Neural progenitor cell (in vitro differentiated cells): ENCODE measurements at regions not wholly inside any gene's neighbourhood (a gene's known extent, or its start where the extent isn't known, plus 50 kb on each side); places are given as distances from the start of the nearest gene placed in this dataset.

ENCODE experiments used
- DNase-seq: peaks from one replicate; pipeline ENCODE4 v3.0.0-alpha.2; 2016; ENCODE audit warnings: low spot score
- H2AFZ ChIP-seq: fragments of 200-600 bp; sonication (generic); replicated peaks from 2 replicates; pipeline ENCODE4 v1.6.1; 2016; ENCODE audit warnings: antibody characterized with exemption
- H3F3A ChIP-seq: fragments of 200-600 bp; sonication (generic); 2 replicates; pipeline ENCODE4 v1.6.1; 2016; ENCODE audit warnings: antibody characterized with exemption, low read depth
- H3K27ac ChIP-seq: fragments of 200-600 bp; sonication (generic); 2 replicates; pipeline ENCODE4 v1.5.1; 2016; ENCODE audit warnings: mild to moderate bottlenecking
- H3K27me3 ChIP-seq: fragments of 200-600 bp; sonication (generic); 2 replicates; pipeline ENCODE4 v1.6.1; 2016; ENCODE audit warnings: mild to moderate bottlenecking, moderate library complexity
- H3K36me3 ChIP-seq: fragments of 200-600 bp; sonication (generic); 2 replicates; pipeline ENCODE4 v1.5.1; 2016
- H3K4me1 ChIP-seq: fragments of 200-600 bp; sonication (generic); 2 replicates; pipeline ENCODE4 v1.6.1; 2016; ENCODE audit warnings: mixed run types
- H3K4me2 ChIP-seq: fragments of 200-600 bp; sonication (generic); 2 replicates; pipeline ENCODE4 v1.6.1; 2016
- H3K4me3 ChIP-seq: fragments of 200-600 bp; sonication (generic); 2 replicates; pipeline ENCODE4 v1.5.1; 2016
- H3K79me2 ChIP-seq: fragments of 200-600 bp; sonication (generic); 2 replicates; pipeline ENCODE4 v1.6.1; 2016; ENCODE audit warnings: low read depth
- H3K9ac ChIP-seq: fragments of 200-600 bp; sonication (generic); 2 replicates; pipeline ENCODE4 v1.6.1; 2016
- H3K9me3 ChIP-seq: fragments of 200-600 bp; sonication (generic); 2 replicates; pipeline ENCODE4 v1.5.1; 2016; ENCODE audit warnings: low read depth
- H4K20me1 ChIP-seq: fragments of 200-600 bp; sonication (generic); 2 replicates; pipeline ENCODE4 v1.6.1; 2016; ENCODE audit warnings: low read depth
- H3K27ac Mint-ChIP-seq: 3 replicates; pipeline ENCODE4 v1.8.0; 2021; ENCODE audit warnings: mixed read lengths
- H3K27me3 Mint-ChIP-seq: 2 replicates; pipeline ENCODE4 v1.8.0; 2022; ENCODE audit warnings: low read depth, mild to moderate bottlenecking, inconsistent platforms, moderate library complexity, mixed read lengths; ENCODE audit not compliant: insufficient read depth
- H3K36me3 Mint-ChIP-seq: 3 replicates; pipeline ENCODE4 v1.8.0; 2021; ENCODE audit warnings: mixed read lengths
- H3K4me1 Mint-ChIP-seq: 3 replicates; pipeline ENCODE4 v1.8.0; 2021; ENCODE audit warnings: mixed read lengths
- H3K4me3 Mint-ChIP-seq: 3 replicates; pipeline ENCODE4 v1.8.0; 2021; ENCODE audit warnings: mild to moderate bottlenecking, moderate library complexity, mixed read lengths
- H3K9me3 Mint-ChIP-seq: 3 replicates; pipeline ENCODE4 v1.8.0; 2020; ENCODE audit warnings: mixed read lengths
- CTCF ChIP-seq: fragments of 200-600 bp; sonication (generic); IDR thresholded peaks from 2 replicates; pipeline ENCODE4 v1.5.1; 2017; ENCODE audit warnings: antibody characterized with exemption, mild to moderate bottlenecking
- EZH2 ChIP-seq: fragments of 200-600 bp; sonication (generic); IDR thresholded peaks from 2 replicates; pipeline ENCODE4 v1.6.1; 2017; ENCODE audit warnings: antibody characterized with exemption, mild to moderate bottlenecking, moderate library complexity
- EZH2phosphoT487 ChIP-seq: fragments of 200-600 bp; sonication (generic); IDR thresholded peaks from 2 replicates; pipeline ENCODE4 v1.6.1; 2017; ENCODE audit warnings: antibody characterized with exemption

GRCh38 chr5:6832994-6833393 lies 119.8 kb downstream of the TENT4A start:
- H3K9me3 ChIP-seq = no peaks in the 10 kb centered on the region
- no peak overlapping the region for H3K27ac Mint-ChIP-seq
- TF ChIP-seq EZH2phosphoT487 = no peak
- no peak for TF ChIP-seq EZH2
- no peak for TF ChIP-seq CTCF
- H3K36me3 ChIP-seq = no peaks in the 10 kb centered on the region
- H3K27me3 ChIP-seq = no peaks in the 10 kb centered on the region
- no peak overlapping the region for H3K4me3 ChIP-seq
- no peak overlapping the region for H3K4me2 ChIP-seq
- H3K4me1 ChIP-seq = no peaks in the 10 kb centered on the region
- no peak for DNase-seq
- H3K36me3 Mint-ChIP-seq = no peaks in the 10 kb centered on the region
- no peak overlapping the region for H3K27ac ChIP-seq
- no peak overlapping the region for H3K9ac ChIP-seq
- H3K4me3 Mint-ChIP-seq = no peak overlapping the region
- no peaks in the 10 kb centered on the region for H3F3A ChIP-seq
- H4K20me1 ChIP-seq = no peaks in the 10 kb centered on the region
- H3K9me3 Mint-ChIP-seq = peaks cover 12% of the 10 kb centered on the region
- H3K79me2 ChIP-seq = no peaks in the 10 kb centered on the region
- peaks cover 4% of the 10 kb centered on the region for H3K4me1 Mint-ChIP-seq
- H3K27me3 Mint-ChIP-seq = peaks cover 15% of the 10 kb centered on the region
- no peak overlapping the region for H2AFZ ChIP-seq

- no peaks in the 10 kb centered on the region for H3K4me1 ChIP-seq
- Mint-ChIP-seq H3K9me3 (peaks cover 14% of the 10 kb centered on the region), H3K4me3 (no peak overlapping the region), H3K27ac (no peak overlapping the region), H3K27me3 (peaks cover 17% of the 10 kb centered on the region), H3K36me3 (no peaks in the 10 kb centered on the region), H3K4me1 (peaks cover 4% of the 10 kb centered on the region)
- H3K9ac ChIP-seq = no peak overlapping the region
- H4K20me1 ChIP-seq = no peaks in the 10 kb centered on the region
- H3K27me3 ChIP-seq = no peaks in the 10 kb centered on the region
- H3F3A ChIP-seq = no peaks in the 10 kb centered on the region
- H3K4me2 ChIP-seq = no peak overlapping the region
- no peak overlapping the region for H2AFZ ChIP-seq
- no peak overlapping the region for H3K27ac ChIP-seq
- DNase-seq = no peak
- H3K79me2 ChIP-seq = no peaks in the 10 kb centered on the region
- no peak for TF ChIP-seq EZH2phosphoT487
- TF ChIP-seq CTCF = no peak
- no peak for TF ChIP-seq EZH2
- H3K36me3 ChIP-seq = no peaks in the 10 kb centered on the region
- H3K4me3 ChIP-seq = no peak overlapping the region
- H3K9me3 ChIP-seq = no peaks in the 10 kb centered on the region
These were observed 120.2 kb downstream of the TENT4A start for GRCh38 chr5:6833406-6833805.

- Mint-ChIP-seq H3K4me1 (no peaks in the 10 kb centered on the region), H3K9me3 (peaks cover 10% of the 10 kb centered on the region), H3K36me3 (no peaks in the 10 kb centered on the region), H3K27ac (no peak overlapping the region), H3K27me3 (peaks cover 11% of the 10 kb centered on the region), H3K4me3 (no peak overlapping the region)
- Histone ChIP-seq H3K36me3 (no peaks in the 10 kb centered on the region), H3K27ac (no peak overlapping the region), H3K9ac (no peak overlapping the region), H3K4me2 (no peak overlapping the region), H3K9me3 (no peaks in the 10 kb centered on the region), H2AFZ (no peak overlapping the region), H3F3A (no peaks in the 10 kb centered on the region), H3K4me3 (no peak overlapping the region), H4K20me1 (no peaks in the 10 kb centered on the region), H3K4me1 (no peaks in the 10 kb centered on the region), H3K79me2 (no peaks in the 10 kb centered on the region), H3K27me3 (no peaks in the 10 kb centered on the region)
- DNase-seq = no peak
- TF ChIP-seq EZH2phosphoT487 (no peak), EZH2 (no peak), CTCF (no peak)
These were observed 123.9 kb downstream of the TENT4A start for GRCh38 chr5:6837095-6837494.
